ENCODE measurements at regions not wholly inside any gene's neighbourhood (a gene's known extent, or its start where the extent isn't known, plus 50 kb on each side); places are given as distances from the start of the nearest gene placed in this dataset.

DNA sequence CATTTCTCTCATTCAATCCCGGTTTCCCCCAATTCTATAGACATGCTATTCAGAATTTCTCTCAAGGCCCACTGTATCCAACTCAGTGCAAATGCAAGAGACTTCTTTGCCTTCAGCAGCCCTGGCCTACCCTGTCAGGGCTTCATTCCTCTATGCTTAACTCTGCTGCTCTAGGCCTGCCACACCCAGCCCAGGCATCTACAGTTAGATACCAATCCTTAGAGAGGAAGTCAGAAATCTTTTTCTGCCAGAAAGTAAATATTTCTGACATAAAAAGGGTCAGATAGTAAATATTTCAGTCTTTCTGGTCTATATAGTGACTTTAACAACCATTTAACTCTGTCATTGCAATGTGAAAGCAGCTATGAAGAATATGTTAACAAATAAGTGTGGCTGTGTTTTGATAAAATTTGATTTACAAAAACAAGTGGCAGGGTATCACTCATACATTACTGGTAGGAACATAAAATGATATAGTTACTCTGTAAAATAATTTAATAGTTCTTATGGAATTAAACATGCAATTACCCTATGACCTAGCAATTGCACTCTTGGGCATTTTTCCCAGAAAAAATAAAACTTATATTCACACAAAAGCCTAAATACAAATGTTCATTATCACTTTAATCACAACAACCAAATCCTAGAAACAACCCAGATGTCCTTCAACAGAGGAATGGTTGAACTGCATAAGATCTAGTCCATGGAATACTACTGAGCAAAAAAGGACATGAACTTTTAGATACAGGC lies 942.0 kb downstream of the SQOR start:
- no peak for DNase-seq

DNA sequence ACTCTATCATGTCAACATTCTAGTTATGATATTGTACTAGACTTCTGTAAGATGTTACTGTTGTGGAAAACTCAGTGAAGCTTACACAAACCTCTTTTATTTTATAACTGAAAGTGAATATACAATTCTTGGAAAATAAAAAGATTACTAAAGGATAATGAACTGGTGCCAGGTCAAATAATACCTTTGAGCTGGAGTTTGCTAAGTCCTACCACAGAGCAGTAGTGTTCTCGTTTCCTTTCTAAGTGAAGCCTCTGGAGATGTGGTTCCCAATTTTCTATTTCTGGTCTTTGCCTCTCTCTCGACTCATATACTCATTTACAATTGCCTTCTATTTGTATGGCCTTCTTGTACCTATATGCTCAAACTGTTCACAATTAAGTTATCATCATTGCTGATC lies 942.9 kb downstream of the SQOR start:
- no peak for DNase-seq

DNA sequence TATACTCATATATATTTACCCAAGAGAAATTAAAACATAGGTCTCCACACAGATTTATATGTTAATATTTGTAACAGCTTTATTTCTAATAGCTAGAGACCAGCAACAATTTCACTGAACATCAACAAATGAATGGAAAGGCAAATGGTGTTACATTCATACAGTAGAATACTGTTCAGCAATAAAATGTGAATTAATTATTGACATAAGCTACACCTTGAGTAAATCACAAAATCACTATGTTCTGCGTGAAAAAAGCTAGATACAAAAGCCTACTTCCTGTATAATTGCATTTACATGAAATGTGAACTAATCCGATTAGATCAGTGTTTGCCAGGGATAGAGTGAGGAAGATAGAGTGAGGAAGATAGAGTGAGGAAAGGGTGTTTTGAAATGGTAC lies 945.7 kb downstream of the SQOR start:
- DNase-seq = no peak

DNA sequence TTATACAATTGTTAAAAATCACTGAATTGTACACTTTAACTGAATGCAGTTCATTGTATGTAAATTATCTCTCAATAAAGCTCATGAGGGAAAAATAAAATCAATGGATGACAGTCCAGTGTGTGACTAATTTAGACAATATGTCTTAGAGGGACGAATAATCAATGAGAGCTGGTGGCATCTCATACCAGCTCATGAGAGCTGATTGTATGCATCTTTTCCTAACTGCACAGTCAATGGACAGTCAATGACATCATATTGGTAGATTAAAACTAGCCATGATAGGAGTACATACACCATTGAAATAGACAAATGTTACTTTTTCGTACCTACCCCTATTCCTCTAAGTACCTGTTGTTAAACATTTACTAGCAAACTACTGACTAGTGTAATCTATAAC lies 946.1 kb downstream of the SQOR start:
- DNase-seq = no peak

DNA sequence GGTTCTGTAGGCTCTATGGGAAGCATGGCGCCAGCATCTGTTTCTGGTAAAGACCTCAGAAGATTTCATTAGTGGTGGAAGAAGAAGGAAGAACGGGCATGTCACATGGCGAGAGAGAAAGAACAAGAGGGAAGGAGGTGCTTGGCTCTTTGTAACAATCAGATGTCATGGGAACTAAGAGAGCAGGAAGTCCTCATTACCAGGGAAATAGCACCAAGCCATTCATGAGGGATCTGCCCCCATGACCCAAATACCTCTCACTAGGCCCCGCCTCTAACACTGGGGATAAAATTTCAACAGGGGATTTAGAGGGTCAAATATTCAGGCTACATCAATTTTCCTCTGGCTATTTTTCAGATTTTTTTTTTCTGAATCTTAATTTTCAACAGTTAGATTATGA lies 954.3 kb downstream of the SQOR start:
- no peak for DNase-seq

DNA sequence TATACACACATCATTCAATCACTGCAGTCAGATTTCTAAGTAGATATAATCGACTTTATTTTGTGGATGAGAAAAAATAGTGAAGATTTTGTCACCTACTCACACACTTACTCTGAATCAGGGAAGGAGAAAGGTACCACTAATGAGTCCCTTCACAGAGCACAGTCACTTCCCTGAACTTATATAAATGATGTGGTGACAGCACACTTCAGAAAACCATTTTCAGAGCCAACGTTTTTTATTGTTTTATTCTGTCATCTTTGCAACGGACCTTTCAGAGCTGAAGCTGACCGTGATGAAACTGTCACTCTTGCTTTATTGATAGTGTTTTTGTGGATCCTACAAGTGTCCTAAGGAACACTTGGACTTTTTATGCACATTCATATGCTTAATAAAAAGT lies 956.6 kb downstream of the SQOR start:
- DNase-seq = no peak

DNA sequence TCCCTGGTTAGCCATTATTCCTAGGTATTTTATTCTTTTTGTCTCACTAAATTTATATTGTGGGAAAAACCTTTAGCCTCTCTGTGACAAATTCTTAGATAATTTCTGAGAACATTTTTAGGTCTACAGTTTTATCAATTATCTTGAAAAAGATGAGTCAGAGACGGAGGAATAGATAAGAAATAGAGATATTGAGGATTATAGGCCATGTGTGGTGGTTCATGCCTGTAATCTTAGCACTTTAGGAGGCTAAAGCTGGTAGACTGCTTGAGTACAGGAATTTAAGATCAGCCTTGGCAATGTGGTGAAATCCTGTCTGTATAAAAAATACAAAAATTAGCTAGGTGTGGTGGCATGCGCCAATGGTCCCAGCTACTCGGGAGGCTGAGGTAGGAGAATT lies 960.2 kb downstream of the SQOR start:
- no peak for DNase-seq

DNA sequence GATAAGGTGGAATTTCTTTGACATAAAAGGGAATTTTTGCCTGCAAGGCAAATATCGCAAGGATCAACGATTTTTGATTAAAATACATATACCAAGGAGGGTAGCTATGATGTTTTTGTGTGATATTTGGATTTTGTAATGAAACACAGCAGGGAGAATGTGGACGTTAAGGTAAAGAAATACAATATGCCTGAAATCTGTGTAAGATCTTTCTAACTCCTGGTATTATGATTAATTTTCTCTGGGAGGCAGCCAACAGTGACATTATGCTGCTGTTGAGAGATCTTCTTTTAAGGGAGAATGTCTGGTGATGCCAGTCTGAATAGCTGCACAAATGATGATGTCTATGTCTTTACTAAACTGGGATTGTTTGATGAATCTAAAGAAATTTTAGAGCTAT lies 972.2 kb downstream of the SQOR start:
- DNase-seq = no peak

DNA sequence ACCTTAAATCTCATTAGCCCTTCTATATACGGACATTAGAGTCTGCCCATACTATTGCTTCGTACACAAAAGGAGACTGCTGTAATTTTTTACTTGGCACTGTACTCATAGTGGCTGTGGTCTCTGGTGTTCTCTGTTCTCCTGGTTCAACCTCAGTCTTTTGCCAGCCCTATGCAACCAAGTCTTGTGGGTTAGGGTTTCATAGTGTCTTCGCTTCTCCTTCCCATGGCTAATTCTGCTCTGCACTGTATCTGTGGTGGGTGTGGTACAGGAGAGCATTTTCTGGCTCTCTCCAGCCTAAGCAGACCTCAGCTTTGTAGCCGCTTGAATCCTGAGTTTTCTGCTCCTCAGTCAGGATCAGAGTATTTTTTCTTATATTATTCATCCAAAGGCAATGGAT lies 981.2 kb downstream of the SQOR start:
- no peak for DNase-seq

DNA sequence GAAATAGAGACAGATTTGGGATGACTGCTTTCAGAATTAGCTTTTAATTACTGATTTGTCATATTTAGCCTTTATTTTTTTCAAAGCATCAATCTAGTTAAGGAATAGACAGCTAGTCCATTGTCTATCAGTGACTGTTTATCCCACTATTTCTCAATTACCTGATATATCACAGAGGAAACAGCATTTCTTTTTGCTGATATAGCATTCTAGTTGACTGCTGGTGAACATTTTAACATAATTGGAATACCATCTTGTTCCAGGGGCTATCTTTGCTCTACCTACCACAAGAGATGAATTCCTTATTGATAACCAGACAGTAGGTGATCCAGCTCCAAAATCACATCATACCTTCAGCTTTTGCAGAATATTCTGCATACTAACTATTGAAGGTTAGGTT lies 982.7 kb downstream of the SQOR start:
- DNase-seq = no peak

DNA sequence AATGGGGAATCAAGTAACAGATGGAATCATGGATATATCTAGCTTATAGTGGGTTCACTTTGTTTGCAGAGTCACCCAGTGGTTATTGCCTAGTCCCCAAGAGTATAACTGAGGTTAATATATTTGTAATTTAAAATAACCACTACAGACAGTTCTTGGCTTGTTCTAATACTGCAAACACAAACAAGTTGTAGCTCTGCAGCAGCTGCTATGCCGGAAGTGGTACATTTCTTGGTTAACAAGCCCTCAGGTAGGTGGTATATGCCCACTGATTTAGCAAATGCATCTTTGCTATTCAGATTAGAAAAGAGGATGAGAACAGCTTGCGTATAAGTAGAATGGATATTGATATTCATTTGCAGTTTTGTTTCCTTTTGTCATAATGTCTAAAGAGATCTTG lies 984.2 kb downstream of the SQOR start:
- no peak for DNase-seq

DNA sequence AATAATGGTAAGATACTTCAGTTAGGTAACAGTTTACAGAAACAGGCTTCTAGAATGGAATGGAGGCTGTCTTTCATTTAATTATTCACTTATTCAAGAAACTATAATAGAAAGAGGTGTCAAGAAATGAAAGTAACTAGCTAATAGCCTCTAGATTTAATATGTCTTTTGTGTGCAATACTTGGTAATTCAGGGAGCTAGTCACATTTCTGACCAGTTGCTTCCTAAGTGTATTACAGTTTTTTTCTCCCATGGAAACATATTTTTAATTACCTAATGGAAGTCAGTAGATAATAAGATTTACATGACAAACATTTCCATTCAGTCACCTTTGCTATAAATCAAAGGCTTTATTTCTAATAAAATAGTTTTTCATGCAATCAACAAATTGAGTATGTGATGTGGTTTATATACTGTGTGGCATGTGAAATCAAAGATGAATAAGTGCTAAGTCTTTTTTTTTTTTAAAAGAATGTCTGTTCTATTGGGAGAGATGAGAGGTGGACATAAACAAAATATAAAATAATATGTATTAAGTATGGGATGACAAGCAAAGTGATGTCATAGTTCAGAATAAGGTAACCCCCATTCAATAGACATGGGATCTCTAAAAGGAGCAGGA lies 985.7 kb downstream of the SQOR start:
- no peak for DNase-seq

DNA sequence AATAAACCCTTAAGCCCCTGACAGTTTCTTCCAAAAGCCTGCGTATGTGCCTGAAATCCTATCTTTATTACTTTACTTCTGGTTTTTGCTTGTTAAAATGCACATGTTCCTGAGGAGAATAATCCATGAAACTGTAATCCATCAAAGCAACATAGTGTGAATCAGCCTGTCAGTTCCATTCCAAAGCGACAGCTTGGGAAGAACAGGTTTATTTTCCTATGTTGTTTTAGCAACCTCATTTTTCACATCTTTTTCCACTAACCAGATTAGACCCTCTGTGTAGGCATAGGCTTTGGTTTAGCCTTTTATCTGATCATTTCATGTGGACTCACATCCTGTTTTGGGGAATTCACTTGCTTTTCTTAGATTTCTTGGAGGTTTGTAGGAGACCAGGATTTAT lies 988.0 kb downstream of the SQOR start:
- no peak for DNase-seq

DNA sequence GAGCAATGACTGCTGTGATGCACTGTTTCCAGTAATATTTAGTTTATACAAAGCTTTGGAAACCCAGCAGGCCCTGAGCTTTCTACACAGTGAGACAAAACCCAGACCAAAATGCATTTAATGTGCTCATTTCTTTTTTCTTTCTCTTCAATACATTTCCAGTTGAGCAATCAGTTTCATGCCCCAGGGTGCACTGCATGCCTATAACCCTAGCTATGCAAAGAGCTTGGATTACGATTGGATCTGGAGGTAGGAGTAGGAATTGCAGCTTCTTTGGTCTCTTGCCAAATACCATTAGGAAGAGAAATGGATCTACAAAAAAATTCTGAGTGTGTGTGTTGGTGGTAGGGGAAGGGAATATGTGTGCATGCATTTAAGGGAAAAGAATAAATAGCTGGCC lies 1001.4 kb downstream of the SQOR start:
- no peak for DNase-seq

DNA sequence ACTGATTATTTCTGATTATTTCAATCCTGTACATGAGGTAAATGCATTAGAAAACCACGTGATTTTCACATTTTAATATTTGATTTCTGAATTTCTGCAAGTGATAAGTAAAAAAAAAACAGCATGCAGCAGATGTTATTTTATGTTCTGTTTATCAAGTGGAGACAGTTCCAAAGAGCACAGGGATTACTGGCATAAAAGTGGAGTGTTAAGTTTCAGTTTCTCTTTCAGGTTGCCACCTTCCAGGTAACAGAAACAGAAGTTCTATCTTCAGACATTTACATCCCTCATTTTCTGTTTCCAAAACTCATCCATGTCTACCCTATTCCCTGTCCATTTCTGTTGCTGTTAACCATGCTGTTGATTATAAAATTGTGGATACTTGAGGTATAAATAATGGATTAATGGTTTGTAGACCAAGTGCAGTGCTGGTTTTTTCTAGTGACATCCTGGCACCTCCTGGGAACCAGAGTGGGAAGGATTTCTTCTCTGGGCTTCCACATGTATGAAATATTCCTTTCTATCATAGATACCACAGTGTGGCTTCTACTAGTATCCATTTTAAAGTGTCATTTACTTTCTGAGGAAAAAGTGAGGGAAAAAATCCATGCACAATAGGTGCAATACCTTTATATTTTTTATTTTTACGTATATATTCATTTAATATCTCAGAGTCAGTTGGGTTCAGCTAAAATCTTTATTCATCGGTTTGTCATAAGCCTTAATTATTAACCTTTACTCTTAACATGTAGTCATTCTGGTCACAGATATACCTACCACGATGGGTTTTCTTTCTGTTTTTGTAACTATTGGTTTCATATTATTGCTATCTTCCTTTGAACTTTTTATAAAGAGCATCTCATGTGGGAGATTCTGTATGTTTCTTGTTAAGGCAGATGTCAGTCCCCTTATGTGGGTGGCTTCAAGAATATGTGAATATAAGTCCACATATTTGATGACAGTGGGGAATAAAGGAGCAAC lies 1010.0 kb downstream of the SQOR start:
- DNase-seq = no peak

DNA sequence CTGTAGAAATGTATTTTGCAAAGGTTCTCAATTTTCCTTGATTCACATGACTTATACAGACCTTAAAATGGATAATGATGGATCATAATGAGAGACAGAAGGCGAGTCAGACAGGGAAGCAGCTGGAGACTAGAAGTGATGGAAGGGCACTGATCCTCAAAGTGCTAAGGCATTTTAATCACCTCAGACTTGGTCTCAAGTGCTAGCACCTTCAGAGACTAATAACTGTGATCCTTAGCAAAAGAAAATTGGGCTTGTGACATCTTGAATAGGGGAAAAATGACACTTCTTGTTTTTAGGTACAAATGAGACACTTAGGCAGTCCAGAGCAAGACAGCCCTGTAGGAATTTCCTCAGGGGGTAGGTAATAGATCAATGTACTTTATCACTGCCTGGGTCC lies 1011.7 kb downstream of the SQOR start:
- DNase-seq = no peak

DNA sequence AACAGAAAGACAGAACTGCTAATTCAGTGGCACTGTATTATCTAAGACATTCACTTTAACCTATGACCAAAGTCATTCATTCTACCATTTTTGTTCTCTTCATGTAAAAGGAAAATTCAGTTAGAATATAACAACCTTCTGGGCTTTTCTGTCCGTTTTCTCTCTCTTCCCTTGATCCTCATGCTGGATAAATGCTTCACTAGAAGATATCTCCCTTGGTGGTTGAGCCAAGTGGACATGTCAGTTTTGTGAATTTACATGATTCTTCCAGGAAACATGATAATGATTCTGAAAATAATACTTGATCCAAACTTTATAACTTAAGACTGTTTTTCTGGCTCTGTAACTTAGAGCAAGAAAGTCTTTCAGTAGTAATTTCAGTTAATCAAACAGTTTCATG lies 1012.2 kb downstream of the SQOR start:
- no peak for DNase-seq

DNA sequence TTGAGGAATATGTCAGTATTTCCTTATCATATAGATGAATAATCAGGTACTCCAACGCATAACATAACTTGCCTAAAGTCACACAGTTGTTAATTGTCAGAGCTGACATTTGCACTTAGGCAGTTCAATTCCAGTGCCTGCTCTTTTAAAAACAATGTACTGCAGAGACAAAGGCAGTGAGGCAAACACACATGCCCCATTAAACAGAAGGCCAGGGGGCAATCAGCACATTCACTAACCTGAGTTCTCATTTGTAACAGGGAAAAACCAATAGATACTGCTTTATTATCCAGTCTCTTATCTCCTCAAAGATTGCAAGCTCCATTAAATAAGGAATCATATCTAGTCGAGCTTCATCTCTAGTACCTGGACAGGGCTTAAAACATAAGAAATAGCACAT lies 1017.4 kb downstream of the SQOR start:
- no peak for DNase-seq

DNA sequence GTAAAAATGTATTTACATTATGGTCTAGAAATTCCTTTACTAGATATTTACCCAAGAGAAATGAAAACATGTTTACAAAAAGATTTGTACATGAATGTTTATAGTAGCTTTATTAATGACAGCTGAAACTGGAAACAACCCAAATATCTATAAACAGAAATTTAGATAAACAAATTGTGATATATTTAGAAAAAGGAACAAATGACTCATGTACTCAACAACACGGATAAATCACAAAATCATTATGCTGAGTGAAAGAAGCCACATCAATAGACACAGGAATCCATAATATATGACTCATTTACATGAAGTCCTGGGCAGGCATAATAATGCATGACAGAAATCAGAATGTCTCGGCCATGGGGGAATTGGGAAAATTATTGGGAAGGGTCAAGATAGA lies 1020.2 kb downstream of the SQOR start:
- DNase-seq = no peak

DNA sequence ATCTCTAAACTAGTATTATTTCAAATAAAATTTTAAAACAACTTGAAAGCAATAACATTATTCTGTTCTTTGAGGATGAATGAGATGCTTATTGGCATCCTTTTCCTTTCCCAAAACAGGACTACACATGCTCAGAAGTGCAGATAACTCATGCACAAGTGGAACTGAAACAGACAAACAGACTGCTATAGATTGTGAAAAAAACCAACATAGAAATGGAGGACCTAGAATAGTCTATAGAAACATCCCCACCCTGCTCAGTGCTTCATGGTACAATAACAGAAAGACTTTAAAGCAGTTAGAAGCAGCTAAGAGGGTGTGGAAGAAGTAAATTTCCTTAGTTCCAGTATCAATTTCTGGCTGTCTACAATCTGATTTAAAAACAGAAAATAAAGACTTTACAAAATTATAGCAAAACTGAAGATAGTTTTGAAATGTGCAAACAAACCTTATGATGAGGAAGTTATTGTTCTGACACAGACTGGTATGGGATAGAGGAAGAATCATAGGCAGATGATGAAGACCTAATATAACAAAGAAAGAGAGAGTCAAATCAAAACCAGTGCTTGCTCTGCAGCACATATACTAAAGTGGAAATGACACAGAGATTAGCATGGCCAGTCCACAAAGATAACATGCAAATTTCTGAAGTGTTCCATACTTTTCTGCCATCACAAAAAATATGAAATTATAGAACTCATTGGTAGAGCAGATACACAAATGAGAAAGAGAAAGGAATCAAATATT lies 1025.4 kb downstream of the SQOR start:
- DNase-seq = peak; percentile 15

DNA sequence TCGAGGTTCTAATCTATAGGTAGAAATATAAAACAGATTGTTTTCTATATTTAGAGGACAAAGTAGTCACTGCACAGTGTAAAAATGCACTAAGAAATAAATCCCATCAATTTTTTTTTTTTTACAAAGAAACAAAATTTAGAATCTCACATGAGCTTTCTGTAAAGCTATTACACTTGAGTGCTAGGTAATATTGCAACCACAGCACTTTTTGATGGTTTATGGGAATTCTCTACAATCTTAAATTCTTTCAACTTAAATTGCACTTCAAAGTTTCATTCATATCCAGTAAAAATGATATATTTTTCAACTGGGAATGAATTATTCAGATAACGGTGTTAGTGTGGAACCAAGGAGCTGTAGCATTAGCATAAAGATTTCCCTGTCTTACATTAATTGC lies 1035.4 kb downstream of the SQOR start:
- DNase-seq = no peak

DNA sequence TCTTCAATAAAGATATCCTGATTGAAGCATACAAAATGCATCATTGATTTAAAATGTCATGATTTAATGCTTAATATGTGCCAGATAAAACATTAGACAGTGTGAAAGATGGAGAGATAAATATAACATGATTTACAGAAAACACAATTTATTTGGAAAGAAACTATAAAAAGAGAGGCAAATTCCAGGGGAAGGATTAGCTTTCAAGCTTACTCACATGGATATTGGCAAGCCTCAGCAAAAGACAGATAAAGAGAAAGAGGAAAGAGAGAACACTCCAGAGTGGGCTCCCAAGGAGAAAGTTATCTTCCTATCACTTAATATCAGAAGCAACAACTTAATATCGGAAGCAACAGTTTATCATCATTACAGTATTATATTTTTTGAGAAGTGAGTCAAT lies 1036.5 kb downstream of the SQOR start:
- DNase-seq = no peak

DNA sequence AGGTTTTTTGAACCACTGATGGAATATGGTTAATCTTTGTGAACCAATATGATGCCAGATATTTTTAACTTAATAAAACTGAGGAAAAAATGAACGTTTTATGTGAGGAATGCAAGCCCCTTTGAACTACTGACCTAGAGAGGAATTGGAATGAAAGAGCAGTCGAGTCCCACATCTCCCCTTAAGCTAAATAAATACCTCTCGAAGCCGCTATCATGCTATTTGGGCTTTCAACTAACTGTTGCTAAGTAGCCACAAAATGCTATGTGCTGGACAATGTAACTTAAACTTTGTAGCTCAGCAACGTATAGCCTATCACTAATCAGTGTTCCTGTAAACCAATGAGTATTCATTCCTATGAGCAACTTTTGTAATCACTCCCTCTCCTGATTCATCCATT lies 1037.2 kb downstream of the SQOR start:
- DNase-seq = no peak

Measured in MV-4-11 (cell line).